K562 (cell line): ENCODE measurements at regions not wholly inside any gene's neighbourhood (a gene's known extent, or its start where the extent isn't known, plus 50 kb on each side); places are given as distances from the start of the nearest gene placed in this dataset.

Experiments used
- HNRNPK ChIP-seq: fragments of 200-400 bp; formaldehyde crosslinking; IDR thresholded peaks from one replicate; pipeline ENCODE4 v1.6.1; 2018; ENCODE audit warnings: mild to moderate bottlenecking, low read depth, low read length; ENCODE audit not compliant: poor library complexity, severe bottlenecking
- HNRNPUL1 ChIP-seq: fragments of 200-400 bp; formaldehyde crosslinking; IDR thresholded peaks from 2 replicates; pipeline ENCODE4 v1.6.1; 2017; ENCODE audit warnings: low read length
- MED1 ChIP-seq: sonication (generic); formaldehyde crosslinking; IDR thresholded peaks from 2 replicates; pipeline ENCODE4 v1.8.1; 2023; ENCODE audit warnings: missing genetic modification reagents, borderline replicate concordance
- ZNF445 ChIP-seq: fragments of 250-450 bp; sonication (Bioruptor Pico); IDR thresholded peaks from 2 replicates; pipeline ENCODE4 v1.4.0; 2020; ENCODE audit warnings: low read depth, mild to moderate bottlenecking, moderate library complexity
- ZNF668 ChIP-seq: fragments of 250-450 bp; sonication (Bioruptor Pico); IDR thresholded peaks from 2 replicates; pipeline ENCODE4 v1.8.0; 2022; ENCODE audit warnings: mild to moderate bottlenecking, inconsistent platforms
- TF ChIP-seq, protein P1 (sequence below): sonication (generic); formaldehyde crosslinking; IDR thresholded peaks from 2 replicates; pipeline ENCODE4 v1.8.1; 2023; ENCODE audit warnings: mild to moderate bottlenecking, missing genetic modification reagents
- TF ChIP-seq, protein P2 (sequence below): fragments of 250-450 bp; sonication (Bioruptor Pico); IDR thresholded peaks from 2 replicates; pipeline ENCODE4 v1.8.0; 2021; ENCODE audit warnings: moderate library complexity, mild to moderate bottlenecking, inconsistent platforms
- TF ChIP-seq, protein P3 (sequence below): fragments of 250-450 bp; sonication (Bioruptor Pico); IDR thresholded peaks from 2 replicates; pipeline ENCODE4 v1.4.0; 2020; ENCODE audit warnings: mild to moderate bottlenecking, moderate library complexity, borderline replicate concordance

DNA sequence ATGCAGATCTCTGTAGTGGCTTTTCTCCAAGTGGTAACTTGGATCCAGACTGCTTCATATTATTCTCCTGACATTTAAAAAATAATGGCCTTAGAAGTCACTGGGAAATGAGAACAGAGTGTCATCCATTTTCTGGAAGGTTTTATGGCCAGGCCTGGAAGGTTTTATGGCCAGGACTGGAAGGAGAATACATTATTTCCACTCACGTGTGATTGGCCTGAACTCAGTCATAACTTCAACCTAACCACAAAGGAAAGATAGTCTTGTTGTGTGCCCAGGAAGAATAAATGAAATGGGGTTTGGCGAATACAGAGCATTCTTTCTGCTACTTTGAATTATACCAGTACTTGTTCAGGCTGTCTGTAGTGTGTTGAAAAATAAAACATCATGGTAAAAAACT, 360.9 kb downstream of the GPAM start (continued):
- TF ChIP-seq, protein P1, sequence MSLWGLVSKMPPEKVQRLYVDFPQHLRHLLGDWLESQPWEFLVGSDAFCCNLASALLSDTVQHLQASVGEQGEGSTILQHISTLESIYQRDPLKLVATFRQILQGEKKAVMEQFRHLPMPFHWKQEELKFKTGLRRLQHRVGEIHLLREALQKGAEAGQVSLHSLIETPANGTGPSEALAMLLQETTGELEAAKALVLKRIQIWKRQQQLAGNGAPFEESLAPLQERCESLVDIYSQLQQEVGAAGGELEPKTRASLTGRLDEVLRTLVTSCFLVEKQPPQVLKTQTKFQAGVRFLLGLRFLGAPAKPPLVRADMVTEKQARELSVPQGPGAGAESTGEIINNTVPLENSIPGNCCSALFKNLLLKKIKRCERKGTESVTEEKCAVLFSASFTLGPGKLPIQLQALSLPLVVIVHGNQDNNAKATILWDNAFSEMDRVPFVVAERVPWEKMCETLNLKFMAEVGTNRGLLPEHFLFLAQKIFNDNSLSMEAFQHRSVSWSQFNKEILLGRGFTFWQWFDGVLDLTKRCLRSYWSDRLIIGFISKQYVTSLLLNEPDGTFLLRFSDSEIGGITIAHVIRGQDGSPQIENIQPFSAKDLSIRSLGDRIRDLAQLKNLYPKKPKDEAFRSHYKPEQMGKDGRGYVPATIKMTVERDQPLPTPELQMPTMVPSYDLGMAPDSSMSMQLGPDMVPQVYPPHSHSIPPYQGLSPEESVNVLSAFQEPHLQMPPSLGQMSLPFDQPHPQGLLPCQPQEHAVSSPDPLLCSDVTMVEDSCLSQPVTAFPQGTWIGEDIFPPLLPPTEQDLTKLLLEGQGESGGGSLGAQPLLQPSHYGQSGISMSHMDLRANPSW (CRISPR knock-in tag) = no peak
- TF ChIP-seq HNRNPK (no peak), ZNF668 (CRISPR knock-in tag) (no peak), HNRNPUL1 (no peak), ZNF445 (CRISPR knock-in tag) (no peak), MED1 (CRISPR knock-in tag) (no peak)
- TF ChIP-seq, protein P2, sequence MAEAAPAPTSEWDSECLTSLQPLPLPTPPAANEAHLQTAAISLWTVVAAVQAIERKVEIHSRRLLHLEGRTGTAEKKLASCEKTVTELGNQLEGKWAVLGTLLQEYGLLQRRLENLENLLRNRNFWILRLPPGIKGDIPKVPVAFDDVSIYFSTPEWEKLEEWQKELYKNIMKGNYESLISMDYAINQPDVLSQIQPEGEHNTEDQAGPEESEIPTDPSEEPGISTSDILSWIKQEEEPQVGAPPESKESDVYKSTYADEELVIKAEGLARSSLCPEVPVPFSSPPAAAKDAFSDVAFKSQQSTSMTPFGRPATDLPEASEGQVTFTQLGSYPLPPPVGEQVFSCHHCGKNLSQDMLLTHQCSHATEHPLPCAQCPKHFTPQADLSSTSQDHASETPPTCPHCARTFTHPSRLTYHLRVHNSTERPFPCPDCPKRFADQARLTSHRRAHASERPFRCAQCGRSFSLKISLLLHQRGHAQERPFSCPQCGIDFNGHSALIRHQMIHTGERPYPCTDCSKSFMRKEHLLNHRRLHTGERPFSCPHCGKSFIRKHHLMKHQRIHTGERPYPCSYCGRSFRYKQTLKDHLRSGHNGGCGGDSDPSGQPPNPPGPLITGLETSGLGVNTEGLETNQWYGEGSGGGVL = no peak
- TF ChIP-seq, protein P3, sequence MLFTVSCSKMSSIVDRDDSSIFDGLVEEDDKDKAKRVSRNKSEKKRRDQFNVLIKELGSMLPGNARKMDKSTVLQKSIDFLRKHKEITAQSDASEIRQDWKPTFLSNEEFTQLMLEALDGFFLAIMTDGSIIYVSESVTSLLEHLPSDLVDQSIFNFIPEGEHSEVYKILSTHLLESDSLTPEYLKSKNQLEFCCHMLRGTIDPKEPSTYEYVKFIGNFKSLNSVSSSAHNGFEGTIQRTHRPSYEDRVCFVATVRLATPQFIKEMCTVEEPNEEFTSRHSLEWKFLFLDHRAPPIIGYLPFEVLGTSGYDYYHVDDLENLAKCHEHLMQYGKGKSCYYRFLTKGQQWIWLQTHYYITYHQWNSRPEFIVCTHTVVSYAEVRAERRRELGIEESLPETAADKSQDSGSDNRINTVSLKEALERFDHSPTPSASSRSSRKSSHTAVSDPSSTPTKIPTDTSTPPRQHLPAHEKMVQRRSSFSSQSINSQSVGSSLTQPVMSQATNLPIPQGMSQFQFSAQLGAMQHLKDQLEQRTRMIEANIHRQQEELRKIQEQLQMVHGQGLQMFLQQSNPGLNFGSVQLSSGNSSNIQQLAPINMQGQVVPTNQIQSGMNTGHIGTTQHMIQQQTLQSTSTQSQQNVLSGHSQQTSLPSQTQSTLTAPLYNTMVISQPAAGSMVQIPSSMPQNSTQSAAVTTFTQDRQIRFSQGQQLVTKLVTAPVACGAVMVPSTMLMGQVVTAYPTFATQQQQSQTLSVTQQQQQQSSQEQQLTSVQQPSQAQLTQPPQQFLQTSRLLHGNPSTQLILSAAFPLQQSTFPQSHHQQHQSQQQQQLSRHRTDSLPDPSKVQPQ (CRISPR knock-in tag) = no peak
